GM21528 (cell line): ENCODE measurements at regions not wholly inside any gene's neighbourhood (a gene's known extent, or its start where the extent isn't known, plus 50 kb on each side); places are given as distances from the start of the nearest gene placed in this dataset.

Experiments used
- ATAC-seq: cut with Tn5 transposase; IDR thresholded peaks from one replicate; pipeline ENCODE4 v1.9.1; 2021; ENCODE audit warnings: mild to moderate bottlenecking, moderate library complexity; ENCODE audit not compliant: unreplicated experiment, low FRiP score

GRCh38 chr2:41932241-41933045 lies 115.4 kb upstream of the PKDCC start:
- ATAC-seq, result no peak

GRCh38 chr2:41933046-41933420 lies 114.8 kb upstream of the PKDCC start:
- no peak for ATAC-seq

GRCh38 chr2:41933585-41934320 lies 114.1 kb upstream of the PKDCC start:
- no peak for ATAC-seq

- no peak for ATAC-seq
Measured at GRCh38 chr2:41934329-41934958, 113.4 kb upstream of the PKDCC start.

GRCh38 chr2:41935002-41935401 lies 112.8 kb upstream of the PKDCC start:
- no peak for ATAC-seq

- ATAC-seq, result no peak
Measured at GRCh38 chr2:41935825-41936224, 112.0 kb upstream of the PKDCC start.

GRCh38 chr2:41936771-41937463 lies 110.9 kb upstream of the PKDCC start:
- ATAC-seq, result no peak

- ATAC-seq, result no peak
Measured at GRCh38 chr2:41937464-41937906, 110.3 kb upstream of the PKDCC start.

- ATAC-seq, result no peak
Measured at GRCh38 chr2:41937921-41938708, 109.7 kb upstream of the PKDCC start.

GRCh38 chr2:41940060-41940744 lies 107.6 kb upstream of the PKDCC start:
- no peak for ATAC-seq

- no peak for ATAC-seq
Measured at GRCh38 chr2:41940745-41941063, 107.1 kb upstream of the PKDCC start.

- no peak for ATAC-seq
Measured at GRCh38 chr2:41941831-41942230, 106.0 kb upstream of the PKDCC start.

- no peak for ATAC-seq
Measured at GRCh38 chr2:41942278-41942677, 105.5 kb upstream of the PKDCC start.

GRCh38 chr2:41943159-41943558 lies 104.7 kb upstream of the PKDCC start:
- no peak for ATAC-seq

- no peak for ATAC-seq
Measured at GRCh38 chr2:41944220-41944880, 103.5 kb upstream of the PKDCC start.

- no peak for ATAC-seq
Measured at GRCh38 chr2:41947701-41948396, 100.0 kb upstream of the PKDCC start.

- no peak for ATAC-seq
Measured at GRCh38 chr2:41948397-41948763, 99.4 kb upstream of the PKDCC start.

- ATAC-seq, result no peak
Measured at GRCh38 chr2:41949091-41949882, 98.5 kb upstream of the PKDCC start.
